ENCODE measurements at regions not wholly inside any gene's neighbourhood (a gene's known extent, or its start where the extent isn't known, plus 50 kb on each side); places are given as distances from the start of the nearest gene placed in this dataset.

DNA sequence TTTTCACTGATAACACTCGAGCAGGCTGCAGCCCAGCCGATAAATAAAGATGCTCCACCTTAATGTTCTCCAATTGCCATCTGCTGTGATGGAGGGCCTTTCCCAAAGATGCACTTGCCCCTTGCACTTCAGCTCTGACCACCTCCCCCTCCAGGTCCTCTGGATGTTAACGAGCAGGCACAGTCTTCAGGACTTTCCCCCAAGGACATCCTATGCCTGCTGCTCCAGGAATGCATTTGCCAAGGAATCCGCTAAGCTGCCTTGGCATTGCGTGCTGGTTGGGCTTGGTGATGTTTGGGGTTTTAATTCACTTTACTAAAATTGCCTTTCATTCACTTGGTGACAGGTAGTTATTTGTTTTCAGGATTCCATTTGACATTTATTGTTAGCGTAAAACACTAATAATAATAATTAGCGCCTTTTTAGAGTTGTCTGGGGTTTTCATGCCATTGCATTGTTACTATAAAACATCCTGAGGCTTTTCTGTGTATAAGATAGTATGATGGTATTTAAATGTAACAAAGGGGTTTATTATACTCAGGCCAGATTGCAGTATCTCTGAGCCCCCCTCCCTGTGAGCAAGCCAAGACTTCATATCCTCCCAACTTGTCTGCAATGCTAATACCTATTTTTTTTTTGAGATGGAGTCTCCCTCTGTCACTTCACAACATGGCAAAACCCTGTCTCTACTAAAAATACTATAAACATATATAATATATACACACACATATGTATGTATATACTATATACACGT is 66.7 kb upstream of the TSHZ2 start:
- TF ChIP-seq, protein P1, sequence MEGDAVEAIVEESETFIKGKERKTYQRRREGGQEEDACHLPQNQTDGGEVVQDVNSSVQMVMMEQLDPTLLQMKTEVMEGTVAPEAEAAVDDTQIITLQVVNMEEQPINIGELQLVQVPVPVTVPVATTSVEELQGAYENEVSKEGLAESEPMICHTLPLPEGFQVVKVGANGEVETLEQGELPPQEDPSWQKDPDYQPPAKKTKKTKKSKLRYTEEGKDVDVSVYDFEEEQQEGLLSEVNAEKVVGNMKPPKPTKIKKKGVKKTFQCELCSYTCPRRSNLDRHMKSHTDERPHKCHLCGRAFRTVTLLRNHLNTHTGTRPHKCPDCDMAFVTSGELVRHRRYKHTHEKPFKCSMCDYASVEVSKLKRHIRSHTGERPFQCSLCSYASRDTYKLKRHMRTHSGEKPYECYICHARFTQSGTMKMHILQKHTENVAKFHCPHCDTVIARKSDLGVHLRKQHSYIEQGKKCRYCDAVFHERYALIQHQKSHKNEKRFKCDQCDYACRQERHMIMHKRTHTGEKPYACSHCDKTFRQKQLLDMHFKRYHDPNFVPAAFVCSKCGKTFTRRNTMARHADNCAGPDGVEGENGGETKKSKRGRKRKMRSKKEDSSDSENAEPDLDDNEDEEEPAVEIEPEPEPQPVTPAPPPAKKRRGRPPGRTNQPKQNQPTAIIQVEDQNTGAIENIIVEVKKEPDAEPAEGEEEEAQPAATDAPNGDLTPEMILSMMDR (IDR thresholded peaks at IDR 0.05) = no peak
- no peak for TF ChIP-seq POLR2AphosphoS5 (IDR thresholded peaks at IDR 0.05; ENCODE audit: low read depth, low read length)
- no peak for TF ChIP-seq SIN3A (IDR thresholded peaks at IDR 0.05; ENCODE audit: borderline replicate concordance, insufficient read depth, low read depth, low read length)
